ENCODE measurements at regions not wholly inside any gene's neighbourhood (a gene's known extent, or its start where the extent isn't known, plus 50 kb on each side); places are given as distances from the start of the nearest gene placed in this dataset.
A peak's percentile ranks its signal among the peaks of the same experiment; 100 is the strongest.
"Not testable (repeated sequence)": the region's sequence is repeated elsewhere in the genome, so short reads cannot be mapped to it uniquely, and the experiment has no call there.

- DNase-seq (ENCODE audit: low spot score), result no peak
Observed at GRCh38 chr1:234776876-234777855, 167.2 kb upstream of the IRF2BP2 start.

- no peak for DNase-seq (ENCODE audit: low spot score)
Observed at GRCh38 chr1:234776256-234776875, 166.4 kb upstream of the IRF2BP2 start.

GRCh38 chr1:234775477-234776246 lies 165.7 kb upstream of the IRF2BP2 start:
- no peak for DNase-seq (ENCODE audit: low spot score)

- DNase-seq (ENCODE audit: low spot score), result no peak
Observed at GRCh38 chr1:234774971-234775370, 165.0 kb upstream of the IRF2BP2 start.

GRCh38 chr1:234773936-234774677 lies 164.1 kb upstream of the IRF2BP2 start:
- DNase-seq (ENCODE audit: low spot score), result no peak

GRCh38 chr1:234772345-234773147 lies 162.6 kb upstream of the IRF2BP2 start:
- DNase-seq (ENCODE audit: low spot score), result peak; percentile 98

GRCh38 chr1:234771642-234772344 lies 161.8 kb upstream of the IRF2BP2 start:
- DNase-seq (ENCODE audit: low spot score), result no peak

GRCh38 chr1:234770924-234771540 lies 161.1 kb upstream of the IRF2BP2 start:
- no peak for DNase-seq (ENCODE audit: low spot score)

GRCh38 chr1:234769986-234770795 lies 160.2 kb upstream of the IRF2BP2 start:
- DNase-seq (ENCODE audit: low spot score), result no peak

GRCh38 chr1:234769284-234769985 lies 159.5 kb upstream of the IRF2BP2 start:
- no peak for DNase-seq (ENCODE audit: low spot score)

GRCh38 chr1:234768569-234769283 lies 158.7 kb upstream of the IRF2BP2 start:
- DNase-seq (ENCODE audit: low spot score), result peak; percentile 50

- DNase-seq (ENCODE audit: low spot score), result peak; percentile 43
Observed at GRCh38 chr1:234768171-234768568, 158.2 kb upstream of the IRF2BP2 start.

- DNase-seq (ENCODE audit: low spot score), result no peak
Observed at GRCh38 chr1:234765672-234766071, 155.7 kb upstream of the IRF2BP2 start.

GRCh38 chr1:234765181-234765580 lies 155.2 kb upstream of the IRF2BP2 start:
- no peak for DNase-seq (ENCODE audit: low spot score)

- peak; percentile 62 for DNase-seq (ENCODE audit: low spot score)
Observed at GRCh38 chr1:234763910-234764309, 153.9 kb upstream of the IRF2BP2 start.

- no peak for DNase-seq (ENCODE audit: low spot score)
Observed at GRCh38 chr1:234763367-234763766, 153.4 kb upstream of the IRF2BP2 start.

GRCh38 chr1:234762127-234762526 lies 152.1 kb upstream of the IRF2BP2 start:
- not testable (repeated sequence) for DNase-seq (ENCODE audit: low spot score)

- DNase-seq (ENCODE audit: low spot score), result peak; percentile 52
Observed at GRCh38 chr1:234760303-234760723, 150.3 kb upstream of the IRF2BP2 start.

Data from SW480 (cell line).